Activated CD4-positive, alpha-beta T cell treated with anti-CD3 and anti-CD28 coated beads for 48 hours (primary cell): ENCODE measurements at regions not wholly inside any gene's neighbourhood (a gene's known extent, or its start where the extent isn't known, plus 50 kb on each side); places are given as distances from the start of the nearest gene placed in this dataset.
"Not testable (repeated sequence)": the region's sequence is repeated elsewhere in the genome, so short reads cannot be mapped to it uniquely, and the experiment has no call there.

Source experiments
- DNase-seq: peaks from one replicate; pipeline ENCODE4 v3.0.0-alpha.2; 2020

DNA sequence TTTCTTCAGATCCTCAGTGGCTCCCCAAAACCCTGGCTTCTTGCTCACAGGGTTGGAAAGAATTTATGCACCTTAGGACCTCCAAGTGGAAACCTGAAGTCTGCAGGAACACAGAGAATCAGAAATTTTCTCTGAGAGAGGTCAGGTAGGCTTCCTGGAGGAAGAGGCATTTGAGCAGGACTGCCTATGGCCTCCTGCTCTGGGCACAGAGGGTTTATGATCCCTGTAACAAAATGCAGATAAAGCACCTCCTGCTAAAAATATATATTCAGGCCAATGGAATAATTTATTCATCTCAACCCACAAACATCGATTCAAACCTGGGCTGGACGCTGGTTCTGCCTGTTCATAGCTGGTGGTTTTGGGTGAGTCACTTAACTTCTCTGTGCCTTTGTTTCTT, 68.1 kb upstream of the FGF3 start:
- DNase-seq: no peak

DNA sequence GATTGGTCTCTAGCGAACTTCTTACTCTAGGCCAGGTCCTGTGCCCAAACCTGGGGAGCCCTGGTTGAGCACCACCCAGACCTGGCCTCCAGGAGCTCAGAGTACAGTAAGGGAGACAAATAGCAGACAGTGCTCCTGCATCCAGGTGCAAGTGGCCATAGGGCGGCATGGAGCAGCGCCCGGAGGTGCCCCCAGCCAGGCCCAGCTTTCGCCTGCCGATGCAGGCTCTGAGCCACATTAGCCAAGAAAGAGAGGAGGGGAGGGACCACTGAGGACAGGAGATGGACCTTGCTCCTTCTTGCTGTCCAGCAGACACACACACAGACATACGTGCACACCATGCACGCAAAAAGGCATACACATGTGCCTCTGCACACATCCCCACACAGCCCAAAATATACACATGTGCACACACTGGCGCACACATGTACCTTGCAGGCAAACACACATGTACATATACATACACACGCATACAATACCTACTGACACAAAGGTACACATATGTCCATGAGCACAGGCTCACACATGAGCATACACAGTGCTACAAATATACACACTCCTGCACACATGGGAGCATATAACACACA, 68.7 kb upstream of the FGF3 start:
- DNase-seq: no peak

DNA sequence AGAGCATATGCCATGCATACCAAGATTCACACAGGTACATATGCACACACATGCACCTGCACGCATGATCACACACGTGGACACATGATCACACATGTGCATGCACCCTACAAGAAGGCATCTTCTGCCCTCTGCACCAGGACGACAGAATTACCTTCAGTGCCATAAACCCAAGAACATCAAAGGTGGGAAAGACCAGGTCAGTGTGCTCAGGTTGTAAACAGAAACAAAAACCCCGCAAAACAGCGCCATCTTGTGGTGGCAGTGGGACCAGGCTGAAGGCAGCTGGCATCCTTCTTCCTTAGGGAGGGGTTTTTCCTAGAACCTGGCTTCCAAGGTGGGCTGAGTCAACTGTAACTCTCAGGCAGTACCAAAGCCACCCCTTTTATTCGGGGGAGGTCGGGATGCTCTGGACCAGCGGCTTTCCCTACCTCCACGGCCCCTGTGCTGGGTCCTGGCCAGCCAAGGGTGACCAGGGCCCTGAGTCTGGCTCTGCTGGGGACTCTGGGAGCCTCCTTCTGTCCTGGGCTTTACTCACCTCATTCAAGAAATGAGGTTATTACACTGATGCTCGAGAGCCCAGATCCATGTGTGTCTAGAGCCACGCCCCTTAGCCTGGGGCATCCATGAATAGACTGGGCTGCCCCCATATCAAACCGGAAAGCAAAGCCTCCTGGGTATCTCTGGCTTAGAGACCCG, 69.4 kb upstream of the FGF3 start:
- DNase-seq: peak; percentile 78

DNA sequence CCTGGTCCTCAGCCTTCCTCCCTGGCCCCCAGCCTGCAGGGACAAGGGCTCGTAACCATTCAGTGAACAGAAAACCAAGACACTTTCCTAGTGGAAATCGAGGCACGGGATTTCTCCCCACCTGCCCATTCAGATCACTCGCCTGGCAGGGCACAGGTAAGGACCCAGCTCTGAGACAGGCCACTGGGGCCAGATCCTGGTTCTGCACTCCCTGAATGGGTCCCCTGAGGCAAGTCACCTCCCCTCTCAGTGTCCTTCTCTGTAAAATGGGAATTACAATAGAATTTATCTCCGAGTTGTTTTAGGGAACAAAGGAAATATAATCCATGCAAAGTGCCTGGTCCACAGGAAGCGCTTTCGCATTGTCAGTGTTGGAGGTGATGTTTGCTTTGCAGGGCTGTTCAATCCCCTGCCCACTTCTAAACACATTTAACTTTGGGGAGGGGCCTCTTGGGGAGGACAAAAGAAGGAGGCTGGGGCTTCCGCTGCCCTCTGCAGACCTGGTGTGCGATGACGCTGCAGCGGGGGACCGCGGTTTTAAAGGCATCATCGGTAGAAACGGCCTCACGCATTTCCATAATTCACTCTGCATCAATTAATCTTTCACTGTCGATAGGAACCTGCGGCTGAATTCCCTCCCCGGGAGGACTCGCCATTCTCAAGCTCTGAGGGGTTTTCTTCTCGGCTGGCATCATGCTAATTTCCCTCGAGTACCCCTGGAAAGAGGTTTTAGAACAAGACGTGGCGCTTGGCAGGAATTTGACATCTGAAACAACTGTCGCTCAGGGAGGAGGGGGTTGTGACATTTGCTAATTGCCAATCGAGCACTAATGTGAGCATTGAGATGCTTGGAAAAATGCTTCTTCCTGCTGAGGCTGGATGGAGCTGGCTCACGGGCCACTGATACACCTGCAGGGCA, 70.4 kb upstream of the FGF3 start:
- DNase-seq: no peak

DNA sequence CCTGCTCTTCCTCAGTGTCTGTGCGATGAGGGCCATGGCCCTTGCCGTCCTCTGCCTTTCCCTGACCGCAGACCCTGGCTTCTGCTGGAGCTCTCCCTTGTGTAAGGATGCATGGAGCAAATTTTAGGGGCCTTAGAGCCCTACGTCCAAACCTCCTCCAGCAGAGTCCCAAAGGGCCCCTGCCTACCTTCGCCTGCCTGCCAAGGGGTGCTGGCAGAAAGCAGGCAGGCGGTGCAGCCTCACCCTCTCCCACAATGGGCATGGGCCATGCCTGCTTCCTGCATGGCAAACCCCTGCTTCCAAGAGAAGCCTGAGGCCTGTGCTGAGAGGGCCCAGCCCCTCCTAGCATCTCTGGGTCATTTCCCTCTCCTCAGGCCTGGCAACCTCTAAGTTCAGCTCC, 71.3 kb upstream of the FGF3 start:
- DNase-seq: no peak

DNA sequence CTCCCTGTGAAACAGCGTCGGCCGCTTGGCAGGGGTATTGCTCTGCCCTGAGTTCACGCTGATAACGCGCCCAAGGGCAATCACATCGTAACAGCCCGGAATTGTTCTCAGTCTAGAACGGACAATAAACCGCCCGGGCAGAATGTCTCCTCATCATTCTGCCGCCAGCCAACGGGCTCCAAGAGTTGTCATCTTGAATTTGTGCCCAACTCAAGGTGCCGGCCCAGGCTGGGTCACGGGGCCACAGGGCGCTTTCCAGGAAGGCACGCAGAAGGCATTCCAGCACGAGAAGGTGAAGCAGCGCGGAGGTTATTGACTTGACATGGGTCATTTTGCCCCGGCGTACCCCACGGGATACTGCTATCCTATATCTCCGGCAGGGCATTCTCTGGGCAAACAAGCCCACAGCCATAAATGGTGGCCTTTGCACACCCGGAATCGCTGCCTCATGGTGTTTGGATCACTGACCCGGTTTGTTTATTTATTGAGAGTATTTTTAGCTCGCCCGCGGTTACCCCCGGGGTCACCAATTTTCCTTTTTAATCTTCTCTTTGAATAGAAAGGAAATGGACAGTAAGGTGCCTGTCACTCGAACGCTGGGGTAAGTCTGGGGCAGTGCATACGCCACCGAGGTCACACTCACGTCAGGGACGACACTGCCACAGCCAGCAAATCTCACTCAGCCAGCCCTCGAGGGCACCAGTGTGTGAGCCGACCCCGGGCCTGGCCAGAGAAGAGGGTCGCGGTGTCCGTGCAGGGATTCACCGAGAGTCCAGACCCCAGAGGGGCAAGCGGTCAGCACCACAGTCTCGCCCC, 72.4 kb upstream of the FGF3 start:
- no peak for DNase-seq

DNA sequence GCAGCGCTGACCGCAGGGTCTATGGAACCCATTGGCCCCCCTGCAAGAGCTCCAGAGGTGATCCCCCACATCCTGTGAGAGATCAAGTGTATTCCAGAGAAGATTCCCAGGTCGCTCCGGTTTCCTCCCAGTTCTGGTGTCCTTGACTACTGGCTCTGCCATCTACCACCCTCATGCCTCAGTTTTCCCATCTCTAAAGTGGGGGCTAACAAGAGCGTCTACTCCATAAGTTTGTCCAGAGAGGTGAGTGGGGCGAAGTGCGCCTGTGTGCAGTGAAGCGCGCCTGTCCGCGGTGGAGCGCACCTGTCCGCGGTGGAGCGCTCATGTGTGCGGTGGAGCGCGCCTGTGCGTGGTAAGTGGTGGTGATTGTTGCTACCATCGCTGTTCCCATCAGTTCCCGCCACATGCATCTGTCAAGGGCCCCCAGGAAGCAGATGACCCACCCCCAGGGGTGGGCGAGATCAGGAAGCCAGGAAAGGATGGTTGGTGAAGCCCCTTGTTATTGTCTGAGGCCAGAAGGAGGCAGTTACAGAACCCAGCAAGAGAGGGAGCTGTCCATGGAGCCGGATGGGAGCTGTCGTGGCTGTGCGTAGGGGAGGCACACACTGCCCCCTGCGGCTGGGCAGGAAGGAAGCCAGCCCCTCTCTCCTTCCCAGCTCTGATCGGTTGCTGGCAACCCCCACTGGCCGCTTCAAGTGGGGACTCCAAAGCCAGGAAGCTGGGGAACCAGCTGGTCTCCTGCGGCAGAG, 73.2 kb upstream of the FGF3 start:
- DNase-seq: no peak

DNA sequence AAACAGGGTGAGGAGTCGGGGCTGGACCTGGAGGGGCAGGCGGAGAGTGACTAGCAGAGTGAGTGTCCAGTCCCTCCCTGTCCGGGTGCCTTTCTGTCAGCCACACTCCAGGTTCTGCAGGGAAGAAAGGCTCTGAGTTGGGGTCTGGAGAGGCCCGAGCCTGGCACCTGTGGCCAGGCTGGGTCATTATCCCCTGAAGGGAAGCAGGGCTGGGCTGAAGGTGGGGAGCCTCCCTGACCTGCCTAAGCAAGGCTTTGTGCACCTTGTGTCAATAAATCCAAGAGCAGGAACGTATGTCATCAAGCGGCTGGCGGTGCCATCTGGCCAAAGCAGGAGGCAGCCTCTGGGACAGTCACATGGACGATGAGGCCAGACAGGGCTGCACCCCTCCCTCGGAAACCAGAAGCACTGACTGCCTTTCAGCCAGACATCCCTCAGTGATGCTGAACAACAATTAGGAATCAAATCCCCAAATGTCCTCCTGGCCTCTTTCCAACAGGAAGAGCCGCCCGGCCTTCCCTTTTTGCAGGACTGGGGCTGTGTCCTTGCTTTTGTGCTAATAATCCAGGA, 73.9 kb upstream of the FGF3 start:
- DNase-seq: no peak

DNA sequence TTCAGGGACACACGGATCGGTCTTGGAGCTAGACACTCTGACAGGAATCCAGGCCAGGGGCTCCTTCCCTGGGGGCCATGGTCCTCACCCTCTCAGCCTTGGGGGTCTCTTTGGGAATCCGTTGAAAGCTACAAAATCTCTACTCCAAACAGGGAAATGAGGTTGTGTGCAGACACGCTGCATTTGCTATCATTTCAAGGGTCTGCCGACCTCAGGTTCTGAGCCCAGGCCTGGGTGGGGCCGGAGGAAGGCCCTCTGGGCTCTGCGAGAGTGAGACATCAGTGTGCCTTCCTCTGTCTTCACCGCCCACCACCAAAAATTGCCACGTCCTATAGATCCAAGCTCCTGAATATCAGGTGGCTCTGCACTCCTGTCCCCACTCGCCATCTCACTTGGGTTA, 74.4 kb upstream of the FGF3 start:
- no peak for DNase-seq

DNA sequence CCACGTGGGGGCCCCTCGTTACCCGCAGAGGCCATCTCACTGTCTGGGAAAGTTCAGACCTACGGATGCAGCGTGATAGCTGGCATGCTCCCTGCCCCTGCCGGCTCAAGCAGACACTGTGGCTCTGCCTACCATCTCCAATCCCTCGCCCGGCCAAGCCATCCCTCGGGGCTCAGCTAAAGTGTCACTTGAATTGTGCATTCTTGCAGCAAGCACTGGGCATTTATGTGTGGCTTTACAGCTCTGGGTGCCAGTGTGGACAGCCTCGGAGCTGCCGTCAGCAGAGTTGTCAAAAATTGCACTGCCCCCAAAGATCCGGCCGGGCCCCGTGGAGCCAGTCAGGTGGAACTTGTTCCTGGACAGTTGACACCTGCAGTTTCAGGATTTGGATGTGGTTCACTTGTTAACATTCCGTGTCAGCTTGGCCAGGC, 75.0 kb upstream of the FGF3 start:
- no peak for DNase-seq

DNA sequence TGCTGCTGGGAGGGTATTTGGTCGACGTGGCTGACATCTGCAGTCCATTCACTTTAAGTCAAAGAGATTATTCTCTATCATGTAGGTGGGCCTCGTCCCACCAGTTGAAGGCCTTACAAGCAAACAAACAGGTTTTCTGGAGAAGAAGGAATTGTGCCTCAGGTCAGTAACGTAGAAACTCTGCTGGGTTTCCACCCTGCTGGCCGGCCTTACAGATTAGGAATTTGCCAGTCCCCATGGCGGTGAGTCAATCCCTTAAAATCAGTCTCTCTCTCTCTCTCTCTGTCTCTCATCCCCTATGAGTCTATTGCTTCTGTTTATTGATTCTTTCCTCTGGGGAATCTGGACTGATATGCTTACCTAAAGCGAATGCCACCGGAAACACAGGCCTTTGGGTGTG, 75.4 kb upstream of the FGF3 start:
- DNase-seq: no peak

DNA sequence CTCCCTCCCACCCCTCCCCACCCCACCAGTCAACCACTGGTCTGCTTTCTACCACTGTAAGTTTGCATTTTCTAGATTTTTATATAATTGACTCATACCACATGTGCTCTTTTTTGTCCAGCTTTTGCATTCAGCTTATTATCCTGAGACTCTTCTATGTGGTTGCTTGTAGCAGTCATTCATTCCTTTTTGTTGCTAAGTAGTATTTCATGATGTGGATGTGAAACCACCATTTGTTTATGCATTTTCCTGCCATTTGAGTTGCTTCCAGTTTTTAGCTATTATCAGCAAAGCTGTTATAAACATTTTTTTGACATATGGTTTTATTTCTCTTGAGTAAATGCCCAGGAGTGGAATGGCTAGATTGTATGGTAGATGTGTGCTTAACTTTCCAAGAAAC, 77.0 kb upstream of the FGF3 start:
- DNase-seq: no peak

DNA sequence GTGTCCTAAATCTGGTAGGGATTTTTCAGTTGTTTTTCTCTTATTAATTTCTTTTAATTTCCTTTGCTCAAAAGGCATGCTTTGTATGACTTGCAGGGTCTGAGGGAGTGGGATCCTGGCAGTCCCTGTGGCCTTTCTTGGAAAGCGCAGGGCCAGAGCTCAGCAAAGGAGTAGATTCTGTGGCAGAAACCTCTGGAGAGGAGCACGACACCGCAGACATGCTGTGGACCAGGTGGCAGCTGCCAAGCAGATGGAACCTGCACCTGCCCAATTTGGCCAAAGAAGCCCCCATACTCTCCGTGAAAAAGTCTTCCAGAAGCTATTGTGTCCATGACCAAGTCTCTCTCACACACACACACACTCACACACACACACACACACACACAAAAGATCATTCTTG, 78.9 kb upstream of the FGF3 start:
- DNase-seq: no peak

DNA sequence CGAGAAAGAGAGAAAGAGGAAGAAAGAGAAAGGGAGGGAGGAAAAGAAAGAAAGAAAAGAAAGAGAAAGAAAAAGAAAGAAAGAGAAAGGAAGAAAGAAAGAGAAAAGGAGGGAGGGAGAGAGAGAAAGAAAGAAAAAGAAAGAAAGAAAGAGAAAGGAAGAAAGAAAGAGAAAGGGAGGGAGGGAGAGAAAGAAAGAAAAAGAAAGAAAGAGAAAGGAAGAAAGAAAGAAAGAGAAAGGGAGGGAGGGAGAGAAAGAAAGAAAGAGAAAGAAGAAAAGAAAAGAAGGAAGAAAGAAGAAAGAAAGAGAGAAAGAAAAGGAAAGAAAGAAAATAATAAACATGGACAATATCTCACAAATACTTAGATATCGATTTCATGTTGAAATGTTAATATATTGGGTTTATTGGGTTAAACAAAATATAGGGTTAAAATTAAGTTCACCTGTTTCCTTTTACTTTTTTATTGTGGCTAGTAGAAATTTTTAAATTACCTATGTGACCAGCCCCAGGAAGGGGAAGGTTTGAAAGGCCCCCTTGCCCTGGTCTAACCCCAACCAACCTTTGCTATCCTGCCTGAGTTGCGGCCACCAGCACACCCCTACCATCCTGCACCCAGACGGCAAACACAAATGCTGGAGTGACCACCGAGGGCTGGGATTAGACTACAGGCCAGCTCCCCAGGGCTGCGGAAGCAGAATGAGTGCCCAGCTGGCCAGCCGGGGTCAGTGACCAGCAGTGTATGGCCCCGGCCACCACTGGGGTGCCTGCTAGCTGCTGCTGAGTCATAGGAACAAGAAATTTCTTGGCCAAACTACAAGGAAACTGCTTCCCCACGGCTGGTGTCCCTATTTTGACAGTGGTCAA, 81.0 kb upstream of the FGF3 start:
- DNase-seq: no peak

DNA sequence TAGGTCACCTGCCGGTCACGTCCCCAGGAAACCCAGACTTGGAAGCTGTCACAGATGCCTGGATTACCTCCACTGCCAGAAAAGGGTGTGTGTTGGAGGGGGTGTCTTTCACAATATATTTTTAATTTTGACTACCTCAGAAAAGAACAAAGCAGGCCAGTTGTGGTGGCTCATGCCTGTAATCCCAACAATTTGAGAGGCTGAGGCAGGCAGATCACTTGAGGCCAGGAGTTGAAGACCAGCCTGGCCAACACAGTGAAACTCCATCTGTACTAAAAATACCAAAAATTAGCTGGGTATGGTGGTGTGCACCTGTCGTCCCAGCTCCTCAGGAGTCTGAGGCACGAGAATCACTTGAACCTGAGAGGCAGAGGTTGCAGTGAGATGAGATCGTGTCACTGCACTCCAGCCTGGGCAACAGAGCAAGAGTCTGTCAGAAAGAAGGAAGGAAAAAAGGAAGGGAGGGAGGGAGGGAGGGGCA, 81.6 kb upstream of the FGF3 start:
- not testable (repeated sequence) for DNase-seq

DNA sequence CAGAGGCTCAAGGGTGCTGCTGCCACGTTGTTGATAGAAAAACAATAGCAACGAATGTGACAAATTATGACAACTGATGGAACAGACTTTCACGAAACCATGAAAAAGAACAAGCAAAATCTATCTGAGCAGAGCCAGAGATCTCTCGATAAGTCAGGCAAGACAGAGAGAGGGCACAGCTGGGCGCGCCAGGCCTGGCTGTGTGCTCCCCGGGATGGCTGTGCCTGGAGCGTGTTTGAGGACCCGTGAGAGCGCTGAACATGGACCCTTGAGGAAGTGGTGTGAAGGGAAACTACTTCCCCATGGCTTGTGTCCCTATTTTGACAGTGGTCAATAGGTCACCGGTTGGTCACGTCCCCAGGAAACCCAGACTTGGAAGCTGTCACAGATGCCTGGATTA, 83.1 kb upstream of the FGF3 start:
- no peak for DNase-seq

DNA sequence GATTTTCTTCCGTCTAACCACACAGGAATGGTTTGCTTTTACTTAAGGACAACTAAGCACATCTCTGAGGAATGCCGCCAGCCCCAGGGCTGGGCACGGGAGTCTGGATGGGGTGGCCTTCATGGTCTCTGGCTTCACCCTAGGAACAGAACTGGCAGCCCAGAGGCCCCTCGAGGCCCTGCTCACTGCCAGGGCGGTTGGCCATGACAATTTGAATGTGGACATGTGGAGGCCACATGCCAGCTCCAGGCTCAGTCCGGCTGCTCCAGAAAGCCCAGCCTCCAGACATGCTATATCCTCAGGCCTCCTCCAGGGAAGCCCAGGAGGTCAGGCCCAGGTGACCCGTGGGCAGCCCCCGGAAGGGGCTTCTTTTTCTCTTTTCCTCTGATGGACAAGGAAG, 84.0 kb upstream of the FGF3 start:
- no peak for DNase-seq

DNA sequence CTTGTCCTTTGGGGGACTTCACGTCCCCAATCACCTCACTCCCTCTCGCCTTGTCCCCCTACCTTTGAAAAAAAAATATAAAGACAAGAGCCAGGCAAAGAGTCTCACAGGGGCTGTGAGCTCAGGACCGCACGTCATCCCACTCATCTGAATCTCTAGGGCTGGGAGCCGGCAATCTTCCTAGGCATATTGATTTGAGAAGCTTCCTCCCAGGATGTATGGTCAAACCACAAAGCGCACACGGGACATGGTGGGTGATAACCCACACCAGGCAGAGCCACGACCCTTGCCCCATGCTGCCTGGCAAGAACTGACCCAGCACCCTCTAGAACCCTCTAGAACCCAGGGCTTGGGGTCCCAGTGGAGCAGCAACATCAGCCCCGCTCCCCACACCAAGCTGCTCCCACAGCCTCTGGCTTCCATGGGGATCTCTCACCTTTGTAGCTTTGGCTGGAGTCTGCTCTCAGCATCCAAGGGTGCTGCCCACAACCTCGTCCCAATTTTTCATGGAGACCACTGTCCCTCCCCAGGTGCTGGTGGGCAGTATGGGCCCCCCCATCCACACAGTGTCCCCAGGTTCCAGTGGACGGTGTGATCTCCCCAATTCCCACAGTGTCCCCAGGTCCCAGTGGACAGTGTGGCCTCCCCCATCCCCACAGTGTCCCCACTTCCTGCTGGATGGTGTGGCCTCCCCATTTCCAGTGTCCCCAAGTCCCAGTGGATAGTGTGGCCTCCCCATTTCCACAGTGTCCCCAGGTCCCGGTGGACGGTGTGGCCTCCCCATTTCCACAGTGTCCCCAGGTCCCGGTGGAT, 85.2 kb upstream of the FGF3 start:
- no peak for DNase-seq

DNA sequence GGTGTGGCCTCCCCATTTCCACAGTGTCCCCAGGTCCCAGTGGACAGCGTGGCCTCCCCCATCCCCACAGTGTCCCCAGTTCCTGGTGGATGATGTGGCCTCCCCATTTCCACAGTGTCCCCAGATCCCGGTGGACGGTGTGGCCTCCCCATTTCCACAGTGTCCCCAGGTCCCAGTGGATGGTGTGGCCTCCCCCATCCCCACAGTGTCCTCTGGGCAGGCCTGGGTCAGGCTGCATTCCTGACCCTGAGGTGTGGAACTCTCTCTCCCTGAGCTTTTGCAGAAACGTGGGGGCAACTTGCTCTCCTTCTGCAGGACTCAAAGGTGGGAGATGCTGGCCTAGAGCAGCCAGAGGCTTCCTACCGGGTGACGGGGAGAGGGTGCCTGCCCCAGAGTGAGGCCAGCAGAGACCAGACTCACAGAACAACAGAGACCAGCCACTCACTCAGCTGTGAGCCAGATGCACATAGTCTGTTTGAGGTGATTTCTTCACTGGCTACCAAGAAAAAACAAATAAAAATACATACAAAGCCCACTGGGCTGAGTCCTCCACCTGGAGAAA, 85.8 kb upstream of the FGF3 start:
- DNase-seq: no peak
